Mesodermal cell (in vitro differentiated cells): ENCODE measurements at regions not wholly inside any gene's neighbourhood (a gene's known extent, or its start where the extent isn't known, plus 50 kb on each side); places are given as distances from the start of the nearest gene placed in this dataset.

ENCODE experiments used
- H3K27ac ChIP-seq: 2 replicates; pipeline ENCODE4 v1.7.0; 2013; ENCODE audit warnings: mild to moderate bottlenecking, low read depth, low read length, moderate library complexity; ENCODE audit not compliant: severe bottlenecking
- H3K36me3 ChIP-seq: 2 replicates; pipeline ENCODE4 v1.7.1; 2013; ENCODE audit warnings: mild to moderate bottlenecking, low read length, moderate library complexity; ENCODE audit not compliant: control insufficient read depth, insufficient read depth
- H3K4me1 ChIP-seq: one replicate; pipeline ENCODE4 v1.7.1; 2013; ENCODE audit warnings: mild to moderate bottlenecking, low read length; ENCODE audit not compliant: insufficient read depth, control insufficient read depth, poor library complexity, severe bottlenecking
- H3K4me3 ChIP-seq: 2 replicates; pipeline ENCODE4 v1.7.0; 2013; ENCODE audit warnings: low read length, control low read depth, mild to moderate bottlenecking; ENCODE audit not compliant: insufficient read depth, poor library complexity, severe bottlenecking; ENCODE audit errors: extremely low read depth
- H3K9me3 ChIP-seq: 2 replicates; pipeline ENCODE4 v1.7.1; 2013; ENCODE audit warnings: mild to moderate bottlenecking, low read length, moderate library complexity; ENCODE audit not compliant: control insufficient read depth
- WGBS, 2 experiments: methylation state at CpG; one replicate each; pipeline ENCODE4 v1.1.5; 2013; ENCODE audit warnings: missing lambda C conversion rate in 2 of 2; ENCODE audit not compliant: insufficient coverage in 2 of 2; 5-methylcytosine and 5-hydroxymethylcytosine counted together

- Histone ChIP-seq H3K36me3 (no peaks in the 10 kb centered on the region), H3K9me3 (no peaks in the 10 kb centered on the region), H3K4me3 (no peak overlapping the region), H3K27ac (no peak overlapping the region), H3K4me1 (no peaks in the 10 kb centered on the region)
- WGBS, 2 experiments: 81 to 87% methylated on average over 3 to 4 of the region's 4 CpGs
These were observed 84.3 kb upstream of the THRB start for GRCh38 chr3:24578951-24579421.

- Histone ChIP-seq H3K4me1 (no peaks in the 10 kb centered on the region), H3K9me3 (no peaks in the 10 kb centered on the region), H3K27ac (no peak overlapping the region), H3K36me3 (no peaks in the 10 kb centered on the region), H3K4me3 (no peak overlapping the region)
- whole genome bisulfite sequencing, 2 experiments: 78 to 88% methylated on average over 5 to 8 of the region's 10 CpGs
These were observed 88.1 kb upstream of the THRB start for GRCh38 chr3:24582431-24583403.

GRCh38 chr3:24586920-24587319 lies 92.3 kb upstream of the THRB start:
- Histone ChIP-seq H3K4me1 (peaks cover under 1% of the 10 kb centered on the region), H3K4me3 (no peak overlapping the region), H3K36me3 (no peaks in the 10 kb centered on the region), H3K9me3 (no peaks in the 10 kb centered on the region), H3K27ac (no peak overlapping the region)
- WGBS, 2 experiments: 52 to 59% methylated on average over 2 to 3 of the region's 4 CpGs

- H3K36me3 ChIP-seq: no peaks in the 10 kb centered on the region
- H3K4me3 ChIP-seq: no peak overlapping the region
- peaks cover 2% of the 10 kb centered on the region for H3K9me3 ChIP-seq
- peaks cover 4% of the 10 kb centered on the region for H3K4me1 ChIP-seq
- 82% methylated on average over 3 of the region's 6 CpGs; no CpG with 5 or more reads in 1 of the 2 experiments for WGBS, 2 experiments
- no peak overlapping the region for H3K27ac ChIP-seq
These were observed 94.2 kb upstream of the THRB start for GRCh38 chr3:24588629-24589512.

GRCh38 chr3:24589513-24589851 lies 94.8 kb upstream of the THRB start:
- Histone ChIP-seq H3K36me3 (no peaks in the 10 kb centered on the region), H3K4me3 (no peak overlapping the region), H3K4me1 (peaks cover 4% of the 10 kb centered on the region), H3K9me3 (peaks cover 2% of the 10 kb centered on the region), H3K27ac (no peak overlapping the region)
- no CpG with 5 or more reads among the region's 1 CpG for WGBS, 2 experiments

GRCh38 chr3:24589931-24590880 lies 95.6 kb upstream of the THRB start:
- H3K4me1 ChIP-seq: peaks cover 4% of the 10 kb centered on the region
- no peak overlapping the region for H3K4me3 ChIP-seq
- no peak overlapping the region for H3K27ac ChIP-seq
- no peaks in the 10 kb centered on the region for H3K36me3 ChIP-seq
- peaks cover 2% of the 10 kb centered on the region for H3K9me3 ChIP-seq
- WGBS, 2 experiments: no CpG with 5 or more reads among the region's 3 CpGs

- Histone ChIP-seq H3K9me3 (peaks cover 2% of the 10 kb centered on the region), H3K4me1 (peaks cover 4% of the 10 kb centered on the region), H3K4me3 (no peak overlapping the region), H3K36me3 (no peaks in the 10 kb centered on the region), H3K27ac (no peak overlapping the region)
These were observed 96.5 kb upstream of the THRB start for GRCh38 chr3:24591191-24591590.

- Histone ChIP-seq H3K4me1 (peaks cover 4% of the 10 kb centered on the region), H3K9me3 (peaks cover 2% of the 10 kb centered on the region), H3K4me3 (no peak overlapping the region), H3K27ac (no peak overlapping the region), H3K36me3 (no peaks in the 10 kb centered on the region)
- 98% methylated on average over 4 of the region's 5 CpGs for WGBS, 2 experiments
These were observed 97.3 kb upstream of the THRB start for GRCh38 chr3:24591661-24592555.

GRCh38 chr3:24594161-24594560 lies 99.5 kb upstream of the THRB start:
- H3K4me1 ChIP-seq: peaks cover 4% of the 10 kb centered on the region
- H3K27ac ChIP-seq: no peak overlapping the region
- H3K36me3 ChIP-seq: no peaks in the 10 kb centered on the region
- H3K9me3 ChIP-seq: peaks cover 2% of the 10 kb centered on the region
- H3K4me3 ChIP-seq: no peak overlapping the region
